ENCODE measurements at regions not wholly inside any gene's neighbourhood (a gene's known extent, or its start where the extent isn't known, plus 50 kb on each side); places are given as distances from the start of the nearest gene placed in this dataset.

DNA sequence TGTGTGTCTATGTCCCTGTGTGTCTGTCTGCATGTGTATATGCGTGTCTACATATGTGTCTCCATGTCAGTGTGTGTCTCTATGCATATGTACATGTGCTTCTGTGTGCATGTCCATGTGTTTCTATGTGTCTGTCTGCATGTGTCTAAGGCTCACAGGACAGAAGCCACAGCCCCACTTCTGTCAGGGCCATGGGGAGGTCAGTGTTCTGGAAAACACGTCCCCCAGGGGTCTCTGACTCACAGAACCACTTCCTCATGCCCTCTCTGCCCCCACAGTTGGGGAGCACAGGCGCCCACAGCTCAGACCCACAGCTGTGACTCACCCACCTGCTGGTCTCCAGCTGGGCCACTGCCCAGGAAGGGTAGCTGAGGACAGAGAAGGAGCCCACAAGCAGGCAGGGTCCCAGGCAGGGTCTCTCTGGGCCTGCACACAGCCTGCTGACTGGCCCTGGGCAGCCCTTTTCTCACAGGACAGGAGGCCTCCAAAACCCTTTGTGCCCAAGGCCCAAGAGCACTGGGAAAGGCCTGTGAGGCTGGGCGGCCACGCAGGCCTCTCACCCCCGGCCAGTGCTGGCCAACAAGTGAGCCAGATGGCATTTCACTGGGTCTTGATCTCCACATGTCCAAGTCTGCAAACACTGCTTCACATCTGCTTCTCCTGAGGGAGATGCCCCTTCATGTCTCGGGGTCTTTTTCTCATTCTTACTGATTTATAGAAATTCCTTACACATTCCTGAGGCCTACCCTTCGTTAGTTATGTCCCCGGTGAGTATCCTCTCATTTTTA lies 102.9 kb upstream of the FAM20C start:
- peak overlapping the region in 1 of 2 donors; percentile 32 for H3K27ac ChIP-seq (ENCODE audit: low read depth in 2 of 2, low read length in 2 of 2)
- H3K9ac ChIP-seq (ENCODE audit: low read depth in 1 of 2, low read length in 2 of 2), result no peak overlapping the region

DNA sequence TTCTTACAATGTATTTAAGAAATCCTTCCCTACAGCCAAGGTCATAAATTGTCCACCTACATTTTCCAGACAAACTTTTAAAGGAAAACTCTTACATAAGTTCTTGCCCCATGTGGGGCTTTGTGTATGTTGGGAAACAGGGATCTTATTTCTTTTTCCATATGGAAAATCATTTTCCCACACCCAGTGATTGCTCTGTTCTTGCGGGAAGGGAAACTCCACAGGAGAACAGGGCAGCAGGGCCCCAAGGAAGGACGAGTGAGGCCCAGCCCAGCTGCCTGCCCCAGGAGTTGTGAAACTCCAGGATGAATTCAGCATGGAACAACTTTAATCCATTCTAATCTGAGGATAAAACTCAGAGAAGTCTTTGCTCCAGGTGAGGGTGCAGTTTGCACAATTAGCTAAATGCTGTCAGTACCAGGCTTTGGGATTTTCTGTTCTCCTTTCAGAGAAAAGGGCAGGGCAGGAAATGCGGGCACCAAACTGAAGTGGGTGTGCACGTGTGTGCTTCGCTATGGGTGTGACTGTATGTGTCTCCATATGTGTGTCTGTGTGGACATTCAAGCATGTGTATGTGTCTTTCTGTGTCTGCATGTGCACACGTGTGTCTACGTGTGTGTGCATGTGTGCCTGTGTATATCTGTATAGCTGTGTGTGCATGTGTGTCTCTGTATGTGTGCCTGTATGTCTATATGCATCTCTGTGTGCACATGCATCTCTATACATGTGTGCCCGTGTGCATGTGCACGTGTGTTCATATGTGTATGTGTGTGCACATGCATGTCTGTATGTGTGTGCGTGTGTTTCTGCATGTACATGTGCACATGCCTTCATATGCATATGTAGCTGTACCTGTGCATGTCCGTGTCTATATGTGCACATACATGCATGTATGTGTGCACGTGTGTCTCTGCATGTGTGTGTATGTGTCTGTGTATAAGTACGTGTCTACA lies 102.0 kb upstream of the FAM20C start:
- Histone ChIP-seq H3K4me1 (ENCODE audit: control insufficient read depth in 2 of 2, insufficient read depth in 2 of 2, low read length in 2 of 2) (peaks cover 10 to 17% of the 10 kb centered on the region in 2 donors), H3K9me3 (ENCODE audit: control insufficient read depth in 2 of 2, low read length in 2 of 2) (no peaks in the 10 kb centered on the region), H3K27ac (ENCODE audit: low read depth in 2 of 2, low read length in 2 of 2) (no peak overlapping the region), H3K4me3 (ENCODE audit: low read length in 2 of 2) (no peak overlapping the region), H3K36me3 (ENCODE audit: control insufficient read depth in 2 of 2, insufficient read depth in 2 of 2, low read length in 2 of 2) (no peaks in the 10 kb centered on the region), H3K27me3 (ENCODE audit: control insufficient read depth in 2 of 2, insufficient read depth in 2 of 2, low read length in 2 of 2) (no peaks in the 10 kb centered on the region), H3K9ac (ENCODE audit: low read depth in 1 of 2, low read length in 2 of 2) (no peak overlapping the region)

More for the DNA sequence above, 102.9 kb upstream of the FAM20C start:
- Histone ChIP-seq H3K9me3 (ENCODE audit: control insufficient read depth in 2 of 2, low read length in 2 of 2) (no peaks in the 10 kb centered on the region), H3K27me3 (ENCODE audit: control insufficient read depth in 2 of 2, insufficient read depth in 2 of 2, low read length in 2 of 2) (no peaks in the 10 kb centered on the region), H3K4me1 (ENCODE audit: control insufficient read depth in 2 of 2, insufficient read depth in 2 of 2, low read length in 2 of 2) (peaks cover 10 to 17% of the 10 kb centered on the region in 2 donors), H3K4me3 (ENCODE audit: low read length in 2 of 2) (no peak overlapping the region), H3K36me3 (ENCODE audit: control insufficient read depth in 2 of 2, insufficient read depth in 2 of 2, low read length in 2 of 2) (no peaks in the 10 kb centered on the region)

DNA sequence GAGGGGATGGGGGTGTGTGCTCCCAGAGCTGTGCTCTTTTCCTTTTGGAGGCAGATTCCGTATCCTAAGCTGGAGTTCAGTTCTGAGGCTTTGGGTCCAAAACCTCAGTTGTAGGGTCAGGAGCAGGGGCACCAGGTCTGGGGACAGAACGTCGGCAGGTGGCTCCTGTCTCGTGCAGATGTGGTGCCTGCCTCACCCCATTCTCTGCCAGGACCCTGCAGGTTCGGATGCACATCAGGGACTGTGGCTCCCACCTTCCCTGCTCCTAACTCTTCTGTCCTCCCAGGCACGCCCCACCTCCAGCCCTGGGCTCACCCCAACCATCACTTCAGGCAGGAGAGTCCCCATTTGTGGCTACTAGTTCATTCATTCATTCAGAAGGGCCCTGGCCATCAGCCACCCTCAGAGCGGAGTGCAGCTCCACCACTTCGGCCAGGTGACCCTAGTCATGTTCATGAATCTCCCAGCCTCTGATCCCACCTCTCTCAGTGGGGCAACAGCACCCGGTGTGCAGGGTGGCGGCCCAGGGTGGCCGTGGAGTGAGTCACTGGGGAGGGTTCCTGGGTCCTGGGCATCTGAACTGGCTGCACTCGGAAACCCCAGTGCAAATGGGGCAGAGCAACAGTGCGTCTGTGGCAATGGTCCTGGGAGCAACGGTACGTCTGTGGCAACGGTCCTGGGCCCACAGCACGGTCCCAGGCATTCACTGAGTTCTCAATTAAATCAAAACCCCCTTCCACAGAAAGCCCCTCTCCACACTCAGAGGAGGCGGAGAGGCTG lies 100.8 kb upstream of the FAM20C start:
- no peaks in the 10 kb centered on the region for H3K36me3 ChIP-seq (ENCODE audit: control insufficient read depth in 2 of 2, insufficient read depth in 2 of 2, low read length in 2 of 2)
- no peaks in the 10 kb centered on the region for H3K9me3 ChIP-seq (ENCODE audit: control insufficient read depth in 2 of 2, low read length in 2 of 2)
- no peak overlapping the region for H3K4me3 ChIP-seq (ENCODE audit: low read length in 2 of 2)
- no peak overlapping the region for H3K27ac ChIP-seq (ENCODE audit: low read depth in 2 of 2, low read length in 2 of 2)
- peaks cover 10 to 17% of the 10 kb centered on the region in 2 donors for H3K4me1 ChIP-seq (ENCODE audit: control insufficient read depth in 2 of 2, insufficient read depth in 2 of 2, low read length in 2 of 2)
- no peak overlapping the region for H3K9ac ChIP-seq (ENCODE audit: low read depth in 1 of 2, low read length in 2 of 2)
- H3K27me3 ChIP-seq (ENCODE audit: control insufficient read depth in 2 of 2, insufficient read depth in 2 of 2, low read length in 2 of 2), result no peaks in the 10 kb centered on the region

DNA sequence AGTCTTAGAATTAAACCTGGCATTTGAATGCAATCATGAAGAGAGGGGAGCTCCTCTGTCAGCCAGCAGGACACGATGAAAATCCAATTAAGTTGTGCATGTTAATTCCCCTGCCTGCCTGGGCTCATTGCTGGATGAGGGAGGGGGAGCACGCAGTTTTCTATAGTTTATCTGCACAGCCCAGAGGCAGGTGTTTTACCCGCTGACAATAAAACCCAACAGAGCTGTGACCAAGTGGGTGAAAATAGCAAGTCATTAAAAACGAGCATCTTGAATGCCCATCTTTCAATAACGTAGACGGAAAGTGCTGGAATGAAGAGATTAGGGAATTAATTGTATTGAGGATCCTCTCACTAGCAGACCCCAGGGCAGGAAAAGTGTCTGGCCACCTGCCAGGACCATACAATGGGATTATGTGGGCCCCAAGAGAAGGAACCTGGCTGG lies 100.1 kb upstream of the FAM20C start:
- H3K27ac ChIP-seq (ENCODE audit: low read depth in 2 of 2, low read length in 2 of 2), result no peak overlapping the region

DNA sequence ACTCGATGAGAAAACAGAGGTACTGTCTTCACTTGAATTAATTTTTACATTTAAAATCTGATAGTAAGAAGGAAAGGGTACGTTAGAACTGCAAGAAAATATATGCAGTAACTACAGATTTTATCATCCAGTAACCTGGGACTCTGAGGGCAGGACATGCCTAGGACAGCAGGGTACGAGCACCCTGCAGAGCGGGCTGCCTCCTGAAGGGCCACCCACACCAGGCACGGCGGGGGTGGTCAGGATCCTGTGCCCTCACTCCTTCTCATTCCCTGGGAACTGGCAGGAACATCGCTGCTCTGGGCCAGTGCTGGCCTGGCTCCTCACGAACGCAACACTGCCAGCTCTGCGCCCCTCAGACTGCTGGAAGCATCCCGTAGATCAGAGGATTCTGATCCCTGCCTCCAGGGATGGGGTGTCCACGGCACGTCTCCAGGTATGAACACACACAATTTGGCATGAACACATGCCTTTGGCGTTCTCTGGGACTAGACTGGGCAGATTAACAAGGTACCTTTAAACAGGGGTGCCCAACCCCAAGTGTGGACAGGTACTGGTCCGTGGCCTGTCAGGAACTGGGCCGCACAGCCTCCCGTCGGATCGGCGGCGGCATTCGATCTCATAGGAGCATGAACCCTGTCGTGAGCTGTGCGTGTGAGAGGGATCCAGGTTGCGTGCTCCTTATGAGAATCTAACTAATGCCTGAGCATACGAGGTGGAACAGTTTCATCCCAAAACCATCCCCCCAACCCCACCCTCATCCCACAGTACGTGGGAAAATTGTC lies 99.3 kb upstream of the FAM20C start:
- H3K4me3 ChIP-seq (ENCODE audit: low read length in 2 of 2), result no peak overlapping the region
- no peaks in the 10 kb centered on the region for H3K27me3 ChIP-seq (ENCODE audit: control insufficient read depth in 2 of 2, insufficient read depth in 2 of 2, low read length in 2 of 2)
- H3K4me1 ChIP-seq (ENCODE audit: control insufficient read depth in 2 of 2, insufficient read depth in 2 of 2, low read length in 2 of 2), result peaks cover 10 to 17% of the 10 kb centered on the region in 2 donors
- no peaks in the 10 kb centered on the region for H3K9me3 ChIP-seq (ENCODE audit: control insufficient read depth in 2 of 2, low read length in 2 of 2)
- no peak overlapping the region for H3K9ac ChIP-seq (ENCODE audit: low read depth in 1 of 2, low read length in 2 of 2)
- H3K27ac ChIP-seq (ENCODE audit: low read depth in 2 of 2, low read length in 2 of 2), result no peak overlapping the region
- H3K36me3 ChIP-seq (ENCODE audit: control insufficient read depth in 2 of 2, insufficient read depth in 2 of 2, low read length in 2 of 2), result no peaks in the 10 kb centered on the region

More for the DNA sequence above, 100.1 kb upstream of the FAM20C start:
- no peak overlapping the region for H3K4me3 ChIP-seq (ENCODE audit: low read length in 2 of 2)
- H3K27me3 ChIP-seq (ENCODE audit: control insufficient read depth in 2 of 2, insufficient read depth in 2 of 2, low read length in 2 of 2), result no peaks in the 10 kb centered on the region
- H3K36me3 ChIP-seq (ENCODE audit: control insufficient read depth in 2 of 2, insufficient read depth in 2 of 2, low read length in 2 of 2), result no peaks in the 10 kb centered on the region
- H3K9ac ChIP-seq (ENCODE audit: low read depth in 1 of 2, low read length in 2 of 2), result no peak overlapping the region
- no peaks in the 10 kb centered on the region for H3K9me3 ChIP-seq (ENCODE audit: control insufficient read depth in 2 of 2, low read length in 2 of 2)
- peaks cover 10 to 17% of the 10 kb centered on the region in 2 donors for H3K4me1 ChIP-seq (ENCODE audit: control insufficient read depth in 2 of 2, insufficient read depth in 2 of 2, low read length in 2 of 2)

DNA sequence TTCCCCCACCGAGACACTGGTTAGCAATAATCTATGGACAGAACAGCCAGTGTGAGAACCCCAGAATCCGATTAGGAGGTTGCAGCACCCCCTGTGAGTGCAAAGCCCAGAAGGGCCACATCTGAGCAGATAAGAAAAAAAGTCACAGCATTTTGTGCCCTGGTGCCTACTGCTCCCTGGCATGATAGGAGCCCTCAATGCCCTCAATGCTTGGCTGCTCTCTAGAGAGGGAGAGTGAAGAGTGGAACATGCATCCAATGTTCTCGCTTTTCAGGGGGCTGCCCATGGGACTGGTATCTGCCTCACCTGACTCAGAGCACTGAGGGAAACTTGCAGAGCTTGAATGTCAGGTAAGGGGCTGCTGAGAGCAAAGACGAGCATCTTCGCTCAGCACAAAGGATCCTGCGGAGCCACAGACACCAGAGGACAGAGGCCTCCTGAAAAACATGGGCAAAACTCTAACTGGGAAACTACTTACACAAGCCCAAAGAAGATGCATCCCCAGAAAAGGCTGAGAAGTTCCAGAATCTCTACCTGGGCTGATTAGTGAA lies 98.0 kb upstream of the FAM20C start:
- Histone ChIP-seq H3K27ac (ENCODE audit: low read depth in 2 of 2, low read length in 2 of 2) (no peak overlapping the region), H3K4me3 (ENCODE audit: low read length in 2 of 2) (no peak overlapping the region), H3K4me1 (ENCODE audit: control insufficient read depth in 2 of 2, insufficient read depth in 2 of 2, low read length in 2 of 2) (peaks cover 5 to 13% of the 10 kb centered on the region in 2 donors), H3K9ac (ENCODE audit: low read depth in 1 of 2, low read length in 2 of 2) (no peak overlapping the region), H3K9me3 (ENCODE audit: control insufficient read depth in 2 of 2, low read length in 2 of 2) (no peaks in the 10 kb centered on the region), H3K27me3 (ENCODE audit: control insufficient read depth in 2 of 2, insufficient read depth in 2 of 2, low read length in 2 of 2) (no peaks in the 10 kb centered on the region), H3K36me3 (ENCODE audit: control insufficient read depth in 2 of 2, insufficient read depth in 2 of 2, low read length in 2 of 2) (no peaks in the 10 kb centered on the region)

DNA sequence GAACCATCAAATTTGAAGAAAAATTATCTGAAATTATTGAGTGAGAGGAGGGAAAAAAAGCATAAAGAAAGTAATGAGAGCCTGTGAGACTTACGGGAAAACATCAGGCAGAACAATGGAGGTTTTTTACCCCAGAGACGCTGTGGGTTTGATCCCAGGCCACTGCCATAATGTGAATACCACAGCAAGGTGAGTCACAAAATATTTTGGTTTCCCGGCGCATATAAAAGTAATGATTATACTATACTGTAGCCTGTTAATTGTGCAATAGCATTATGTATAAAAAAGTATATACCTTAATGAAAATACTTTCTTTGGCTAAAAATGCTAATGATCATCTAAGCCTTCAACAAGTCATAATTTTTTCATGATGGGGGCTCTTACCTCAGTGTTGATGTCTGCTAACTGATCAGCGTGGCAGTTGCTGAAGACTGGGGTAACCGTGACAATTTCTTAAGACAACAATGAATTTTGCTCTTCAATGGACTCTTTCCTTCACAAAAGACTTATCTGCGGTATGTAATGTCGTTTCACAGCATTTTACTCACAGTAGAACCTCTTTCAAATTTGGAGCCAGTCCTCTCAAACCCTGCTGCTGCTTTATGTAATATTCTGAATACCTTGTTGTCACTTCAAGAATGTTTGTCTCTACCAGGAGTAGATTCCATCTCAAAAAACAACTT lies 97.0 kb upstream of the FAM20C start:
- no peaks in the 10 kb centered on the region for H3K36me3 ChIP-seq (ENCODE audit: control insufficient read depth in 2 of 2, insufficient read depth in 2 of 2, low read length in 2 of 2)
- H3K4me1 ChIP-seq (ENCODE audit: control insufficient read depth in 2 of 2, insufficient read depth in 2 of 2, low read length in 2 of 2), result peaks cover 5 to 6% of the 10 kb centered on the region in 2 donors
- H3K9me3 ChIP-seq (ENCODE audit: control insufficient read depth in 2 of 2, low read length in 2 of 2), result no peaks in the 10 kb centered on the region
- H3K27me3 ChIP-seq (ENCODE audit: control insufficient read depth in 2 of 2, insufficient read depth in 2 of 2, low read length in 2 of 2), result no peaks in the 10 kb centered on the region
- H3K4me3 ChIP-seq (ENCODE audit: low read length in 2 of 2), result no peak overlapping the region
- no peak overlapping the region for H3K9ac ChIP-seq (ENCODE audit: low read depth in 1 of 2, low read length in 2 of 2)
- H3K27ac ChIP-seq (ENCODE audit: low read depth in 2 of 2, low read length in 2 of 2), result no peak overlapping the region

DNA sequence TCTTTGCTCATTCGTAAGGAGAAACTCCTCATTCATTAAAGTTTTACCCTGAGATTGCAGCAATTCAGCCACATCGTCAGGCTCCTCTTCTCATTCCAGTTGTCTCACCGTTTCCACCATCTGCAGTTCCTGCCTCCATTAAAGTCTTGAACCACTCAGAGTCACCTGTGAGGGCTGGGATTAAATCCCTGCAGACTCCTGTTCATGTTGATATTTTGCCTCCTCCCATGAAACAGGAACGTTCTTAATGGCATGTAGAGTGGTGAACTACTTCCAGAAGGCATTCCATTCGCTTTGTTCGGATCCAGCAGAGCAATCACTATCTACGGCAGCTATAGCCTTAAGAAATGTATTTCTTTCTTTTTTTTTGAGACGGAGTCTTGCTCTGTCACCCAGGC lies 96.5 kb upstream of the FAM20C start:
- Histone ChIP-seq H3K4me3 (ENCODE audit: low read length in 2 of 2) (no peak overlapping the region), H3K9ac (ENCODE audit: low read depth in 1 of 2, low read length in 2 of 2) (no peak overlapping the region), H3K27ac (ENCODE audit: low read depth in 2 of 2, low read length in 2 of 2) (no peak overlapping the region)

DNA sequence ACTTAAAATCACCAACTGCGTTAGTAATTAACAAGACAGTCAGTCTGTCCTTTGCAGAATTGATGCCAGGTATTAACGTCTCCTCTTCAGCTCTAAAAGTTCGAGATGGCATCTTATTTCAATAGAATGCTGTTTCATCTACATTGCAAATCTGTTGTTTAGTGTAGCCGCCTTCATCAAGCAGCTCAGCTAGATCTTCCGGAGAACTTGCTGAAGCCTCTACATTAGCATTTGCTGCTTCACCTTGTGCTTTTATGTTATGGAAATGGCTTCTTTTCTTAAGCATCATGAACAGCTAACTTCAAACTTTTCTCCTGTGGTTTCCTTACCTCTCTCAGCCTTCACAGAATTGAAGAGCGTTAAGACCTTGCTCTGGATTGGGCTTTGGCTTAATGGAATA lies 95.5 kb upstream of the FAM20C start:
- Histone ChIP-seq H3K4me3 (ENCODE audit: low read length in 2 of 2) (no peak overlapping the region), H3K27ac (ENCODE audit: low read depth in 2 of 2, low read length in 2 of 2) (no peak overlapping the region), H3K27me3 (ENCODE audit: control insufficient read depth in 2 of 2, insufficient read depth in 2 of 2, low read length in 2 of 2) (no peaks in the 10 kb centered on the region), H3K36me3 (ENCODE audit: control insufficient read depth in 2 of 2, insufficient read depth in 2 of 2, low read length in 2 of 2) (no peaks in the 10 kb centered on the region), H3K4me1 (ENCODE audit: control insufficient read depth in 2 of 2, insufficient read depth in 2 of 2, low read length in 2 of 2) (no peaks in the 10 kb centered on the region), H3K9me3 (ENCODE audit: control insufficient read depth in 2 of 2, low read length in 2 of 2) (no peaks in the 10 kb centered on the region), H3K9ac (ENCODE audit: low read depth in 1 of 2, low read length in 2 of 2) (no peak overlapping the region)

More for the DNA sequence above, 96.5 kb upstream of the FAM20C start:
- Histone ChIP-seq H3K36me3 (ENCODE audit: control insufficient read depth in 2 of 2, insufficient read depth in 2 of 2, low read length in 2 of 2) (no peaks in the 10 kb centered on the region), H3K9me3 (ENCODE audit: control insufficient read depth in 2 of 2, low read length in 2 of 2) (no peaks in the 10 kb centered on the region), H3K4me1 (ENCODE audit: control insufficient read depth in 2 of 2, insufficient read depth in 2 of 2, low read length in 2 of 2) (peaks cover under 1 to 1% of the 10 kb centered on the region in 2 donors), H3K27me3 (ENCODE audit: control insufficient read depth in 2 of 2, insufficient read depth in 2 of 2, low read length in 2 of 2) (no peaks in the 10 kb centered on the region)
